ENCODE measurements at regions not wholly inside any gene's neighbourhood (a gene's known extent, or its start where the extent isn't known, plus 50 kb on each side); places are given as distances from the start of the nearest gene placed in this dataset.

GRCh38 chr11:15861256-15861655, 495.1 kb downstream of the SOX6 start:
- no peak for DNase-seq

- no peak for DNase-seq
Measured at GRCh38 chr11:15863411-15863810, 492.9 kb downstream of the SOX6 start.

- no peak for DNase-seq
Measured at GRCh38 chr11:15864026-15864805, 492.1 kb downstream of the SOX6 start.

GRCh38 chr11:15865212-15865987, 490.9 kb downstream of the SOX6 start:
- DNase-seq = no peak

- no peak for DNase-seq
Measured at GRCh38 chr11:15867871-15868270, 488.5 kb downstream of the SOX6 start.

- no peak for DNase-seq
Measured at GRCh38 chr11:15870911-15871310, 485.4 kb downstream of the SOX6 start.

- DNase-seq = no peak
Measured at GRCh38 chr11:15871904-15872626, 484.3 kb downstream of the SOX6 start.

GRCh38 chr11:15873501-15873900, 482.8 kb downstream of the SOX6 start:
- no peak for DNase-seq

GRCh38 chr11:15874704-15875103, 481.6 kb downstream of the SOX6 start:
- DNase-seq = no peak

- no peak for DNase-seq
Measured at GRCh38 chr11:15875393-15875792, 481.0 kb downstream of the SOX6 start.

- DNase-seq = no peak
Measured at GRCh38 chr11:15875943-15876342, 480.4 kb downstream of the SOX6 start.

GRCh38 chr11:15878756-15879155, 477.6 kb downstream of the SOX6 start:
- no peak for DNase-seq

- no peak for DNase-seq
Measured at GRCh38 chr11:15880291-15880690, 476.1 kb downstream of the SOX6 start.

GRCh38 chr11:15882876-15883454, 473.4 kb downstream of the SOX6 start:
- DNase-seq = no peak

GRCh38 chr11:15883455-15883920, 472.9 kb downstream of the SOX6 start:
- no peak for DNase-seq

GRCh38 chr11:15884141-15884540, 472.2 kb downstream of the SOX6 start:
- no peak for DNase-seq

- DNase-seq = no peak
Measured at GRCh38 chr11:15884777-15885540, 471.4 kb downstream of the SOX6 start.

GRCh38 chr11:15885854-15886253, 470.5 kb downstream of the SOX6 start:
- no peak for DNase-seq

GRCh38 chr11:15886299-15886698, 470.0 kb downstream of the SOX6 start:
- no peak for DNase-seq

GRCh38 chr11:15886866-15887265, 469.5 kb downstream of the SOX6 start:
- no peak for DNase-seq

- no peak for DNase-seq
Measured at GRCh38 chr11:15888556-15889345, 467.6 kb downstream of the SOX6 start.

Measured in stimulated activated naive CD4-positive, alpha-beta T cell (primary cell).